ENCODE measurements at regions not wholly inside any gene's neighbourhood (a gene's known extent, or its start where the extent isn't known, plus 50 kb on each side); places are given as distances from the start of the nearest gene placed in this dataset.

DNA sequence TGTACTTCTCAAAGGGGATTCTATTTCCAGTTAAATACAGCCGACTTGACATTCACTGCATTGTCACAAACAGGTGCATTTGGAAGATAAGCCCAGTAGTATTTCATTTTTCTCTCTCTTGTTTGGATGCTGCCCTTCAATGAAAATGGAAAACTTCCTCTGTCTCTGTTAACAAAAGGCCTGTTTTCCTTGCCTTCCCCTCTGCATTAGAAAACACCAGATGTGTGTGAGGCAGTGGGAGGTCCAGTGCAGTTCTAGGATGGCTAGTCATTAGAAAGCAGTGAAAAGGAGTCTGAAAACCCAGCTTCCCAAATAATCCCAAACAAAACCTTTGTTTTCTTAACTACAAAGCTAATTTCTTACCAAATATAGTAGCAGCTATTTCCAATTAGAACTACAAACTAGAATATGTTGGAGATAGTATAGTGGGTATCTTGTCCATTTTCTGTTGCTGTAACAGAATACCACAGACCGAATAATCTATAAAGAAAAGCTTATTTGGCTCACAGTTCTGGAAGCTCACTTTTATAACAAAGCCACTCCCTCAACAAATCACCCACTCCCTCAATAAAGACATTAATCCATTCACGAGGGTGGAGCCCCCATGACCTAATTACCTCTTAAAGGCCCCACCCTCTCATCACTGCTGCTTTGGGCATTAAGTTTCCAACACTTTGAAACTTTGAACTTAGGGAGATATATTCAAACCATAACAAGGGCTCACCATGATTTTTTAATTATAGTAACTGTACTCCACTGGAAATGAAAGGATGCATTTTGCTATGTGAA is 452.1 kb upstream of the RPS6KA3 start:
- H3K36me3 ChIP-seq (ENCODE audit: low read depth, low read length), result no peaks in the 10 kb centered on the region
- no peaks in the 10 kb centered on the region for H3F3A ChIP-seq (ENCODE audit: low read length, unreplicated experiment)
- no peaks in the 10 kb centered on the region for H3K9me2 ChIP-seq (replicated peaks; ENCODE audit: low read length)
- H3K9me3 ChIP-seq (ENCODE audit: low read length), result no peaks in the 10 kb centered on the region
- H3K4me1 ChIP-seq (ENCODE audit: insufficient read depth, low read length), result no peaks in the 10 kb centered on the region
- H2AFZ ChIP-seq (ENCODE audit: low read length), result no peak overlapping the region
- no peaks in the 10 kb centered on the region for H3K27me3 ChIP-seq (ENCODE audit: low read length)
- no peak overlapping the region for H3K27ac ChIP-seq (ENCODE audit: low read length)
- ATAC-seq (no peak), DNase-seq (no peak)
- no TSS peak for BruUV-seq (replicated peaks)
- no peaks in the 10 kb centered on the region for H4K20me1 ChIP-seq (ENCODE audit: low read length)
- CTCF ChIA-PET, result no interaction called here
- no peak overlapping the region for H3K4me2 ChIP-seq (ENCODE audit: low read length)
- intact Hi-C loops (cut with micrococcal nuclease), result no loop called here
- H3K9ac ChIP-seq (ENCODE audit: low read length), result no peak overlapping the region
- H3K79me2 ChIP-seq (ENCODE audit: low read length), result no peaks in the 10 kb centered on the region
- TF ChIP-seq, protein P1, sequence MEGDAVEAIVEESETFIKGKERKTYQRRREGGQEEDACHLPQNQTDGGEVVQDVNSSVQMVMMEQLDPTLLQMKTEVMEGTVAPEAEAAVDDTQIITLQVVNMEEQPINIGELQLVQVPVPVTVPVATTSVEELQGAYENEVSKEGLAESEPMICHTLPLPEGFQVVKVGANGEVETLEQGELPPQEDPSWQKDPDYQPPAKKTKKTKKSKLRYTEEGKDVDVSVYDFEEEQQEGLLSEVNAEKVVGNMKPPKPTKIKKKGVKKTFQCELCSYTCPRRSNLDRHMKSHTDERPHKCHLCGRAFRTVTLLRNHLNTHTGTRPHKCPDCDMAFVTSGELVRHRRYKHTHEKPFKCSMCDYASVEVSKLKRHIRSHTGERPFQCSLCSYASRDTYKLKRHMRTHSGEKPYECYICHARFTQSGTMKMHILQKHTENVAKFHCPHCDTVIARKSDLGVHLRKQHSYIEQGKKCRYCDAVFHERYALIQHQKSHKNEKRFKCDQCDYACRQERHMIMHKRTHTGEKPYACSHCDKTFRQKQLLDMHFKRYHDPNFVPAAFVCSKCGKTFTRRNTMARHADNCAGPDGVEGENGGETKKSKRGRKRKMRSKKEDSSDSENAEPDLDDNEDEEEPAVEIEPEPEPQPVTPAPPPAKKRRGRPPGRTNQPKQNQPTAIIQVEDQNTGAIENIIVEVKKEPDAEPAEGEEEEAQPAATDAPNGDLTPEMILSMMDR (conservative IDR thresholded peaks at IDR 0.05; ENCODE audit: low read depth, low read length), result no peak
- no peak overlapping the region for H3K4me3 ChIP-seq (ENCODE audit: low read length)
- POLR2A ChIA-PET (ENCODE audit: unreplicated experiment), result no interaction called here

DNA sequence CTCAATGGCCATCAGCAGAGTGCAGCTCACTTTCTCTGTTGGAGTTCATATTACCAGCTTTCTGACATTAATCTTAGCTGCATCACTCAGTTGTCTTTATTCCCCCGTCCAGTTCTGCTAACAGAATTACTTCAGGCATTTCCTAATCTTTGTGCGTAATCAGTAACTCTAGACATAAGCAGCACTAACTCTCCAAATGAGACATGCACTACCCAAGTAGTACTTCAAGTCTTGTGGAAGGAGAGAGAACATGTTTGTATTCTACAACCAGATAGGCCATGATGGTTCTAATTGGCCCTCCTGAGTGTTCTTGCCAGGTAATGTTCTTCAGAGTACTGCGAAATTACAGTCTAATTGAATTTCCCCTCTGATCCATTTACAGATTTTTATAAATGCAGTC is 448.5 kb upstream of the RPS6KA3 start:
- Histone ChIP-seq H4K20me1 (ENCODE audit: low read length) (no peaks in the 10 kb centered on the region), H3K9ac (ENCODE audit: low read length) (no peak overlapping the region), H3K9me3 (ENCODE audit: low read length) (no peaks in the 10 kb centered on the region), H3K36me3 (ENCODE audit: low read depth, low read length) (no peaks in the 10 kb centered on the region), H3K4me1 (ENCODE audit: insufficient read depth, low read length) (no peaks in the 10 kb centered on the region), H3K4me3 (ENCODE audit: low read length) (no peak overlapping the region), H2AFZ (ENCODE audit: low read length) (no peak overlapping the region), H3F3A (ENCODE audit: low read length, unreplicated experiment) (no peaks in the 10 kb centered on the region), H3K79me2 (ENCODE audit: low read length) (no peaks in the 10 kb centered on the region), H3K27ac (ENCODE audit: low read length) (no peak overlapping the region), H3K9me2 (replicated peaks; ENCODE audit: low read length) (no peaks in the 10 kb centered on the region), H3K27me3 (ENCODE audit: low read length) (no peaks in the 10 kb centered on the region), H3K4me2 (ENCODE audit: low read length) (no peak overlapping the region)
- ATAC-seq (no peak), DNase-seq (no peak)
- ChIA-PET CTCF (no interaction called here), POLR2A (ENCODE audit: unreplicated experiment) (no interaction called here)
- intact Hi-C loops (cut with micrococcal nuclease), result no loop called here
- no TSS peak for BruUV-seq (replicated peaks)
- TF ChIP-seq, protein P1 (conservative IDR thresholded peaks at IDR 0.05; ENCODE audit: low read depth, low read length), result no peak
- TF ChIP-seq EZH2phosphoT487 (IDR thresholded peaks at IDR 0.05; ENCODE audit: borderline replicate concordance, low read length), result no peak
- no peak for TF ChIP-seq EZH2 (IDR thresholded peaks at IDR 0.05; ENCODE audit: low read length, unreplicated experiment)

DNA sequence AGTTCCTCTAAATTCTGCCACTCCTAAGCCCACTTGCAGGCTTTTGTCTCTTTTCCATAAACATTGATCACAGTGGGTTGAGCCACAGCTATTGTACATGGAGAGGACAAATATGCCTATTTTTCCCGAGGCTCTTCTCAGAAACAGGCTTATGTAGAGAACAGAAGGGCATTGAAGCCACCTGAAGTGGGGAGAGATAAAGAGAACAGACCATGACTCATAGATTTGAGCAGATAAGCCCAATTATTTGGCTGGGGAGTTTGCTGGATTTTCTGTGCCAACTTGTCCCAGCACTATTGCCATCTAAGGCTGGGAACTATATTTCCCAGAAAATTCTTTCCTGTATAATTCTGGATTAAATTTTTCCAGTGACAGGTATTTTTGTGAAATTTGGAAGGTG is 446.1 kb upstream of the RPS6KA3 start:
- H4K20me1 ChIP-seq (ENCODE audit: low read length), result no peaks in the 10 kb centered on the region
- ChIA-PET POLR2A (ENCODE audit: unreplicated experiment) (no interaction called here), CTCF (no interaction called here)
- ATAC-seq, result no peak
- H3K9ac ChIP-seq (ENCODE audit: low read length), result no peak overlapping the region
- H3K9me3 ChIP-seq (ENCODE audit: low read length), result no peaks in the 10 kb centered on the region
- H3K36me3 ChIP-seq (ENCODE audit: low read depth, low read length), result no peaks in the 10 kb centered on the region
- H3K79me2 ChIP-seq (ENCODE audit: low read length), result no peaks in the 10 kb centered on the region
- no peaks in the 10 kb centered on the region for H3F3A ChIP-seq (ENCODE audit: low read length, unreplicated experiment)
- intact Hi-C loops (cut with micrococcal nuclease), result no loop called here
- H3K4me2 ChIP-seq (ENCODE audit: low read length), result no peak overlapping the region
- no TSS peak for BruUV-seq (replicated peaks)
- peak; percentile 12 for DNase-seq
- H3K27ac ChIP-seq (ENCODE audit: low read length), result no peak overlapping the region
- H2AFZ ChIP-seq (ENCODE audit: low read length), result no peak overlapping the region
- H3K27me3 ChIP-seq (ENCODE audit: low read length), result no peaks in the 10 kb centered on the region
- no peaks in the 10 kb centered on the region for H3K9me2 ChIP-seq (replicated peaks; ENCODE audit: low read length)
- TF ChIP-seq EZH2phosphoT487 (IDR thresholded peaks at IDR 0.05; ENCODE audit: borderline replicate concordance, low read length), result no peak
- TF ChIP-seq, protein P1 (conservative IDR thresholded peaks at IDR 0.05; ENCODE audit: low read depth, low read length), result no peak
- no peak for TF ChIP-seq EZH2 (IDR thresholded peaks at IDR 0.05; ENCODE audit: low read length, unreplicated experiment)
- no peaks in the 10 kb centered on the region for H3K4me1 ChIP-seq (ENCODE audit: insufficient read depth, low read length)
- H3K4me3 ChIP-seq (ENCODE audit: low read length), result no peak overlapping the region

All from PC-3 (cell line).